DOHH2 (cell line): ENCODE measurements at regions not wholly inside any gene's neighbourhood (a gene's known extent, or its start where the extent isn't known, plus 50 kb on each side); places are given as distances from the start of the nearest gene placed in this dataset.

ENCODE experiments used
- H3F3A ChIP-seq: fragments of 200-600 bp; sonication (generic), shearing (Covaris generic); 2 replicates; pipeline ENCODE4 v1.6.0; 2016; ENCODE audit warnings: antibody characterized with exemption, mild to moderate bottlenecking; ENCODE audit not compliant: control insufficient read depth, insufficient read depth
- H3K27ac ChIP-seq: fragments of 200-600 bp; sonication (generic); 2 replicates; pipeline ENCODE4 v1.5.1; 2014; ENCODE audit warnings: low read depth, mild to moderate bottlenecking, low read length, moderate library complexity
- H3K27me3 ChIP-seq: fragments of 200-600 bp; sonication (generic); 2 replicates; pipeline ENCODE4 v1.6.1; 2014; ENCODE audit warnings: mild to moderate bottlenecking, low read length, mixed read lengths; ENCODE audit not compliant: control insufficient read depth
- H3K36me3 ChIP-seq: fragments of 200-600 bp; sonication (generic); 2 replicates; pipeline ENCODE4 v1.6.1; 2014; ENCODE audit warnings: mild to moderate bottlenecking, low read length, moderate library complexity, mixed read lengths; ENCODE audit not compliant: control insufficient read depth
- H3K4me1 ChIP-seq: fragments of 200-600 bp; sonication (generic); 2 replicates; pipeline ENCODE4 v1.6.1; 2014; ENCODE audit warnings: mild to moderate bottlenecking, low read length, mixed read lengths; ENCODE audit not compliant: control insufficient read depth
- H3K4me2 ChIP-seq: fragments of 200-600 bp; sonication (generic); 2 replicates; pipeline ENCODE4 v1.6.0; 2014; ENCODE audit warnings: mild to moderate bottlenecking, low read length, moderate library complexity
- H3K4me3 ChIP-seq: fragments of 200-600 bp; sonication (generic); 2 replicates; pipeline ENCODE4 v1.5.1; 2014; ENCODE audit warnings: mild to moderate bottlenecking, low read length, mixed read lengths
- H3K79me2 ChIP-seq: fragments of 200-600 bp; sonication (generic); 2 replicates; pipeline ENCODE4 v1.6.1; 2014; ENCODE audit warnings: mild to moderate bottlenecking, low read length, mixed read lengths; ENCODE audit not compliant: control insufficient read depth
- H3K9me2 ChIP-seq: fragments of 200-600 bp; sonication (generic); replicated peaks from 2 replicates; pipeline ENCODE4 v1.6.1; 2014; ENCODE audit warnings: mild to moderate bottlenecking, low read length, mixed read lengths; ENCODE audit not compliant: control insufficient read depth
- H3K9me3 ChIP-seq: fragments of 200-600 bp; sonication (generic); 2 replicates; pipeline ENCODE4 v1.6.1; 2014; ENCODE audit warnings: antibody characterized with exemption, low read length, mixed read lengths; ENCODE audit not compliant: control insufficient read depth, insufficient read depth
- H4K20me1 ChIP-seq: fragments of 200-600 bp; sonication (generic); 2 replicates; pipeline ENCODE4 v1.6.0; 2014; ENCODE audit warnings: low read depth, mild to moderate bottlenecking, antibody characterized with exemption, low read length, moderate library complexity; ENCODE audit not compliant: control insufficient read depth, insufficient read depth
- CTCF ChIP-seq: fragments of 200-600 bp; sonication (generic); IDR thresholded peaks from one replicate; pipeline ENCODE4 v1.5.1; 2014; ENCODE audit warnings: antibody characterized with exemption, mild to moderate bottlenecking, low read depth, low read length; ENCODE audit not compliant: poor library complexity, severe bottlenecking
- EZH2phosphoT487 ChIP-seq: fragments of 200-600 bp; sonication (generic); IDR thresholded peaks from 2 replicates; pipeline ENCODE4 v1.6.1; 2017; ENCODE audit warnings: borderline replicate concordance, mild to moderate bottlenecking, antibody characterized with exemption, low read length, moderate library complexity, mixed read lengths

- Histone ChIP-seq H3K4me3 (no peak overlapping the region), H4K20me1 (no peaks in the 10 kb centered on the region), H3K79me2 (no peaks in the 10 kb centered on the region), H3K36me3 (no peaks in the 10 kb centered on the region), H3K4me2 (no peak overlapping the region), H3K9me3 (no peaks in the 10 kb centered on the region; the same call in 1 of the 2 replicates), H3K9me2 (no peaks in the 10 kb centered on the region), H3K27me3 (no peaks in the 10 kb centered on the region), H3F3A (no peaks in the 10 kb centered on the region), H3K27ac (no peak overlapping the region), H3K4me1 (no peaks in the 10 kb centered on the region)
- no peak for TF ChIP-seq EZH2phosphoT487
- TF ChIP-seq CTCF = no peak
Observed at GRCh38 chr1:90161625-90162024, 166.7 kb downstream of the ZNF326 start.

DNA sequence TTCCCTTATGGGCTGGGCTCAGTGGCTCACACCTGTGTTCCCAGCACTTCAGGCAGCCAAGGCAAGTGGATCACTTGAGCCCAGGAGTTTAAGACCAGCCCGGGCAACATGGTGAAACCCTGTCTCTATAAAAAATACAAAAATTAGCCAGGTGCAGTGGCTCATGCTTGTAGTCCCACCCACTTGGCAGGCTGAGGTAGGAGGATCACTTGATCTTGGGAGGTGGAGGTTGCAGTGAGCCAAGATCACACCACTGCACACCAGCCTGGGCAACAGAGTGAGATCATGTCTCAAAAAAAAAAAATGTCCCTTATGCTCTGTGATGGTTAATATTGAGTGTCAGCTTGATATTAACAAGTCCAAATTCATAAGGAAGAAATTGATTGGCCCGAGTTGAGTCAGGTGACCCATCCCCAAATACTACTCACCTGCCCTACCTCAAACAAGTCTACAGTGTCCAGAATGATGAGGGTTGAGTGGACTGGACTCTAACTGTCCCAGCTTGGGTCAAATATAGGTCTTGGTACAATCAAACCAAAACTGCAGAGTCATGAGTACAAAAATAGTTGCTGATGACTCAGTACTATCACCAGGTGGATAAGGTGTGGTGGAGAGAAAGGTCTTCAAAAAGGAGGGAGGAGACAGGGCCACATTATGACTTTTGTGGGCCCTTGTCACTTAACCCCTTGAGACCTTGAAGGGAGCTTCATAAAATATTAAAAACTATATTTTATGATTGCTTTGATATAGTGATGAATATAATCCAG is 161.0 kb downstream of the ZNF326 start:
- H3F3A ChIP-seq = no peaks in the 10 kb centered on the region
- no peaks in the 10 kb centered on the region for H3K36me3 ChIP-seq
- no peaks in the 10 kb centered on the region for H3K27me3 ChIP-seq
- H3K4me3 ChIP-seq = no peak overlapping the region
- no peaks in the 10 kb centered on the region for H3K9me2 ChIP-seq
- H4K20me1 ChIP-seq = no peaks in the 10 kb centered on the region
- no peaks in the 10 kb centered on the region for H3K4me1 ChIP-seq
- H3K9me3 ChIP-seq = no peaks in the 10 kb centered on the region
- no peak for TF ChIP-seq CTCF
- no peak for TF ChIP-seq EZH2phosphoT487
- no peaks in the 10 kb centered on the region for H3K79me2 ChIP-seq
- H3K27ac ChIP-seq = no peak overlapping the region
- no peak overlapping the region for H3K4me2 ChIP-seq

- Histone ChIP-seq H3K4me2 (no peak overlapping the region), H3K79me2 (no peaks in the 10 kb centered on the region), H3K4me3 (no peak overlapping the region), H3K27ac (no peak overlapping the region), H3K36me3 (no peaks in the 10 kb centered on the region), H3K4me1 (no peaks in the 10 kb centered on the region), H4K20me1 (no peaks in the 10 kb centered on the region), H3K9me3 (no peaks in the 10 kb centered on the region), H3F3A (no peaks in the 10 kb centered on the region), H3K27me3 (no peaks in the 10 kb centered on the region), H3K9me2 (no peaks in the 10 kb centered on the region)
- TF ChIP-seq EZH2phosphoT487 (no peak), CTCF (no peak)
Observed at GRCh38 chr1:90154711-90155110, 159.8 kb downstream of the ZNF326 start.

DNA sequence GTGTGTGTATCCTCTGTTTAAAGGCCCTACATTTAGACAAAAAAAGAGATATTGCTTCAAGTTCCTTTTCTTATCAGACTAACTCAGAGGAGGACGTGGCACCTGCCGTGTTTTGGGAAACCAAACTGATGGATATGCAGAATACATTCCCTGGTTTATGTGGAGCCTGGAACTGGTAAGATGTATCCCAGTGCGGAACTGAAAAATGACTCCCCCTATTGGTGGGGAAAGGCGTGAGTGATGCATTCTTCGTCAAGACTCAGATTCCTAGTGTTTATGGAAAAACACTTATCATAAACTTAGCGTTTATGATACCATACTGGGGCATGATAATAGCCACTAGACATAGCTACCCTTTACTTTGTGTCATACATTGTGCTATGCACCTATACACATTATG is 154.2 kb downstream of the ZNF326 start:
- Histone ChIP-seq H3K27me3 (no peaks in the 10 kb centered on the region), H3K79me2 (no peaks in the 10 kb centered on the region), H3K9me3 (no peaks in the 10 kb centered on the region), H3K36me3 (no peaks in the 10 kb centered on the region), H4K20me1 (no peaks in the 10 kb centered on the region), H3K4me1 (no peaks in the 10 kb centered on the region), H3F3A (no peaks in the 10 kb centered on the region), H3K9me2 (no peaks in the 10 kb centered on the region), H3K27ac (no peak overlapping the region), H3K4me3 (no peak overlapping the region), H3K4me2 (no peak overlapping the region)
- TF ChIP-seq CTCF = peak; percentile 25
- TF ChIP-seq EZH2phosphoT487 = no peak
